H1 (cell line): ENCODE measurements at regions not wholly inside any gene's neighbourhood (a gene's known extent, or its start where the extent isn't known, plus 50 kb on each side); places are given as distances from the start of the nearest gene placed in this dataset.

Experiments
- ATF2 ChIP-seq: IDR thresholded peaks from 2 replicates; pipeline ENCODE4 v1.6.1; 2012; ENCODE audit warnings: low read length, inconsistent platforms
- CTCF ChIP-seq, 3 experiments: IDR thresholded peaks; 1 replicate in 2 of 3; 2 replicates in 1 of 3; pipeline versions ENCODE4 v1.5.1 to v1.6.1; 2011; ENCODE audit warnings: low read length in 3 of 3, mild to moderate bottlenecking in 3 of 3, inconsistent platforms in 2 of 3, low read depth in 1 of 3, moderate library complexity in 1 of 3; ENCODE audit not compliant: insufficient read depth in 1 of 3; ENCODE audit errors: control extremely low read depth in 1 of 3
- EZH2 ChIP-seq: fragments of 200-600 bp; sonication (generic); IDR thresholded peaks from 2 replicates; pipeline ENCODE4 v1.7.1; 2012; ENCODE audit warnings: low read depth, mild to moderate bottlenecking, moderate library complexity, low read length, inconsistent platforms; ENCODE audit not compliant: severe bottlenecking
- JUN ChIP-seq: IDR thresholded peaks from 2 replicates; pipeline ENCODE4 v1.6.1; 2011; ENCODE audit warnings: low read depth, mild to moderate bottlenecking, improper control_type of control experiment, low read length
- JUND ChIP-seq: IDR thresholded peaks from 2 replicates; pipeline ENCODE4 v1.6.1; 2011; ENCODE audit warnings: mild to moderate bottlenecking, improper control_type of control experiment, low read length
- NRF1 ChIP-seq: IDR thresholded peaks from 2 replicates; pipeline ENCODE4 v1.6.1; 2011; ENCODE audit warnings: mild to moderate bottlenecking, low read depth, low read length, improper control_type of control experiment
- POLR2A ChIP-seq, 2 experiments: IDR thresholded peaks; 1 replicate in 1 of 2; 2 replicates in 1 of 2; pipeline ENCODE4 v1.6.1; 2011; ENCODE audit warnings: low read depth in 2 of 2, low read length in 2 of 2, mild to moderate bottlenecking in 2 of 2; ENCODE audit errors: control extremely low read depth in 1 of 2
- POU5F1 ChIP-seq: IDR thresholded peaks from 2 replicates; pipeline ENCODE4 v1.6.1; 2011; ENCODE audit warnings: low read depth, mild to moderate bottlenecking, low read length, moderate library complexity
- SIN3A ChIP-seq, 2 experiments: IDR thresholded peaks in 1 of 2; conservative IDR thresholded peaks in 1 of 2; 2 replicates each; pipeline ENCODE4 v1.6.1; 2011 to 2012; ENCODE audit warnings: low read length in 2 of 2, improper control_type of control experiment in 1 of 2, low read depth in 1 of 2, mild to moderate bottlenecking in 1 of 2
- SRF ChIP-seq: IDR thresholded peaks from 2 replicates; pipeline ENCODE4 v1.6.1; 2011; ENCODE audit warnings: mild to moderate bottlenecking, low read depth, low read length, moderate library complexity
- TCF12 ChIP-seq: IDR thresholded peaks from 2 replicates; pipeline ENCODE4 v1.6.1; 2011; ENCODE audit warnings: low read depth, mild to moderate bottlenecking, low read length

GRCh38 chr13:37364007-37364406 is 234.6 kb downstream of the POSTN start:
- TF ChIP-seq CTCF (IDR thresholded peaks at IDR 0.05; ENCODE audit: control extremely low read depth in 1 of 3, insufficient read depth in 1 of 3, low read depth in 1 of 3, low read length in 3 of 3) (no peak), SRF (no peak), EZH2 (no peak), SIN3A (conservative IDR thresholded peaks at IDR 0.05 in 1 of 2, IDR thresholded peaks at IDR 0.05 in 1 of 2; ENCODE audit: low read depth in 1 of 2, low read length in 2 of 2) (no peak), ATF2 (no peak), TCF12 (no peak), NRF1 (no peak), POU5F1 (no peak), POLR2A (IDR thresholded peaks at IDR 0.05; ENCODE audit: control extremely low read depth in 1 of 2, low read depth in 2 of 2, low read length in 2 of 2) (no peak), JUN (no peak), JUND (no peak)
